PC-9 (cell line): ENCODE measurements at regions not wholly inside any gene's neighbourhood (a gene's known extent, or its start where the extent isn't known, plus 50 kb on each side); places are given as distances from the start of the nearest gene placed in this dataset.

Experiments
- BruUV-seq: library from RNA; stranded (reverse); fragments of 400-500 nt; replicated peaks from 2 replicates; lab custom pipeline; 2021; lab: Mats Ljungman, UMichigan
- CTCF ChIA-PET: fragments of 300-600 bp; sonication (Branson Sonifier 250); formaldehyde crosslinking; loops from one replicate; lab custom pipeline; 2022; ENCODE audit warnings: antibody characterized with exemption; lab: Charles Lee
- POLR2A ChIA-PET: fragments of 300-600 bp; sonication (Branson Sonifier 250); formaldehyde crosslinking; loops from one replicate; lab custom pipeline; 2022; ENCODE audit warnings: antibody characterized with exemption; ENCODE audit not compliant: unreplicated experiment; lab: Charles Lee
- DNase-seq, 2 experiments: peaks; one replicate each; pipeline versions ENCODE4 v3.0.0 to v3.0.0-alpha.2; 2015 to 2022; ENCODE audit warnings: mixed read lengths in 1 of 2
- H2AFZ ChIP-seq: fragments of 200-600 bp; sonication (generic); 2 replicates; pipeline ENCODE4 v1.8.1; 2017; ENCODE audit warnings: antibody characterized with exemption
- H3F3A ChIP-seq: fragments of 200-600 bp; sonication (generic); 2 replicates; pipeline ENCODE4 v1.8.1; 2017; ENCODE audit warnings: antibody characterized with exemption, mild to moderate bottlenecking, low read depth; ENCODE audit not compliant: insufficient read depth
- H3K27ac ChIP-seq: fragments of 200-600 bp; sonication (generic); 2 replicates; pipeline ENCODE4 v1.6.1; 2016; ENCODE audit warnings: mixed run types
- H3K27me3 ChIP-seq: fragments of 200-600 bp; sonication (generic); 2 replicates; pipeline ENCODE4 v1.6.1; 2016; ENCODE audit warnings: low read depth, mixed run types; ENCODE audit not compliant: insufficient read depth
- H3K36me3 ChIP-seq: fragments of 200-600 bp; sonication (generic); 2 replicates; pipeline ENCODE4 v1.6.1; 2016; ENCODE audit warnings: low read depth, mixed run types
- H3K4me1 ChIP-seq: fragments of 200-600 bp; sonication (generic); replicated peaks from 2 replicates; pipeline ENCODE4 v1.6.1; 2016; ENCODE audit warnings: mixed run types; ENCODE audit not compliant: insufficient read depth
- H3K4me2 ChIP-seq: fragments of 200-600 bp; sonication (generic); 2 replicates; pipeline ENCODE4 v1.6.1; 2017; ENCODE audit warnings: mixed run types
- H3K4me3 ChIP-seq: fragments of 200-600 bp; sonication (generic); 2 replicates; pipeline ENCODE4 v1.6.1; 2016; ENCODE audit warnings: mixed run types
- H3K79me2 ChIP-seq: fragments of 200-600 bp; sonication (generic); 2 replicates; pipeline ENCODE4 v1.6.1; 2017; ENCODE audit warnings: low read depth, mixed run types
- H3K9me2 ChIP-seq: fragments of 200-600 bp; sonication (generic); 2 replicates; pipeline ENCODE4 v1.8.1; 2017; ENCODE audit warnings: mild to moderate bottlenecking; ENCODE audit not compliant: insufficient read depth
- H3K9me3 ChIP-seq: fragments of 200-600 bp; sonication (generic); 2 replicates; pipeline ENCODE4 v1.8.1; 2016; ENCODE audit warnings: low read depth; ENCODE audit not compliant: insufficient read depth
- H4K20me1 ChIP-seq: fragments of 200-600 bp; sonication (generic); 2 replicates; pipeline ENCODE4 v1.8.1; 2017; ENCODE audit not compliant: insufficient read depth
- EZH2 ChIP-seq: fragments of 200-600 bp; sonication (generic); IDR thresholded peaks from 2 replicates; pipeline ENCODE4 v1.8.0; 2017; ENCODE audit warnings: antibody characterized with exemption, low read depth
- intact Hi-C: fragments of 100-400 bp; cut with micrococcal nuclease; formaldehyde crosslinking; loops from one replicate; pipeline ENCODE4 v1.10.0; 2022; ENCODE audit not compliant: unreplicated experiment
- TF ChIP-seq, protein P1 (sequence below): fragments of 200-600 bp; sonication (generic); conservative IDR thresholded peaks from 2 replicates; pipeline ENCODE4 v1.6.1; 2017; ENCODE audit warnings: mixed run types, antibody characterized with exemption, mild to moderate bottlenecking, moderate library complexity

DNA sequence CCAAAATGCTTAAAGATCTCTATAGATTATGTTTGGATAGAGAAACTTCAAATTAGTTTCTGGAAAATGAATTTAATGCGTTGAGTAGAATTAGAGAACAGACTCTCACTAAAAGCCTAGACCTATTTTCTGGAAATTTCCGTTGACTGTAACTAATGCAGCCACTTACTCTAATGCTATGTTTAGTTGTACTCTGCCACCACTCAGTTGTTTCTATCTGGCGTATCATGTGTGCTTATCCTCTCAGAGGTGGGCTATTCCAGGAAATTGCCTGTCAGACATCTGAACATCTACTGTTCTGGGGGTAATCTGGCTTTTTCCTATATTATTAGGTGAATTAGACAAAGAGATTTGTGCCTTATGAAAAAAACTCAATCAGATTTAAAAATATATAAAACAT is 347.1 kb upstream of the FSTL5 start:
- no peaks in the 10 kb centered on the region for H3K9me2 ChIP-seq
- intact Hi-C loops: no loop called here
- no peaks in the 10 kb centered on the region for H3K9me3 ChIP-seq
- BruUV-seq: no TSS peak
- CTCF ChIA-PET: no interaction called here
- no peak overlapping the region for H3K27ac ChIP-seq
- H3F3A ChIP-seq: no peaks in the 10 kb centered on the region
- no peak for DNase-seq
- H3K79me2 ChIP-seq: no peaks in the 10 kb centered on the region
- no peak overlapping the region for H2AFZ ChIP-seq
- H3K4me3 ChIP-seq: no peak overlapping the region
- H3K27me3 ChIP-seq: no peaks in the 10 kb centered on the region
- H3K4me1 ChIP-seq: no peaks in the 10 kb centered on the region
- no peaks in the 10 kb centered on the region for H3K36me3 ChIP-seq
- POLR2A ChIA-PET: no interaction called here
- no peaks in the 10 kb centered on the region for H4K20me1 ChIP-seq
- no peak overlapping the region for H3K4me2 ChIP-seq
- TF ChIP-seq EZH2: no peak
- TF ChIP-seq, protein P1, sequence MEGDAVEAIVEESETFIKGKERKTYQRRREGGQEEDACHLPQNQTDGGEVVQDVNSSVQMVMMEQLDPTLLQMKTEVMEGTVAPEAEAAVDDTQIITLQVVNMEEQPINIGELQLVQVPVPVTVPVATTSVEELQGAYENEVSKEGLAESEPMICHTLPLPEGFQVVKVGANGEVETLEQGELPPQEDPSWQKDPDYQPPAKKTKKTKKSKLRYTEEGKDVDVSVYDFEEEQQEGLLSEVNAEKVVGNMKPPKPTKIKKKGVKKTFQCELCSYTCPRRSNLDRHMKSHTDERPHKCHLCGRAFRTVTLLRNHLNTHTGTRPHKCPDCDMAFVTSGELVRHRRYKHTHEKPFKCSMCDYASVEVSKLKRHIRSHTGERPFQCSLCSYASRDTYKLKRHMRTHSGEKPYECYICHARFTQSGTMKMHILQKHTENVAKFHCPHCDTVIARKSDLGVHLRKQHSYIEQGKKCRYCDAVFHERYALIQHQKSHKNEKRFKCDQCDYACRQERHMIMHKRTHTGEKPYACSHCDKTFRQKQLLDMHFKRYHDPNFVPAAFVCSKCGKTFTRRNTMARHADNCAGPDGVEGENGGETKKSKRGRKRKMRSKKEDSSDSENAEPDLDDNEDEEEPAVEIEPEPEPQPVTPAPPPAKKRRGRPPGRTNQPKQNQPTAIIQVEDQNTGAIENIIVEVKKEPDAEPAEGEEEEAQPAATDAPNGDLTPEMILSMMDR: no peak

DNA sequence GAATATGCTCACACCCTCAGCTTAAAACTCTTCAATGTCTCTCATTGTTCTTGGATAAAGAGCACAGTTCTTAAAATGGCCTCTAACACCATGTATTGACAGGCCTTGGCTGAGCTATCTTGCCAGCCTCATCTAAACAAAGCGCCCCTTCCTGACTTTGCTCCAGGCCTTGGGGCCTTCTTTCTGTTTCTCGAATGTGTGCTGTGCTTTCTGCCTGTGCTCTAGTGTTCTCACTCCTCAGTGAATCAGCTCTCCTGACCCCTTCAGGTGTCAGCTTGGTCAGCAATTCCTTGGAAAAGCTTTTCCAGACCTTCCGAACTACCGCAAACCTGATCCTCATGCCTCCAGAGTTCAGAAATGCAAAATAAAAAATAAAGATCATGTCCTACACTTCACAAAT is 346.3 kb upstream of the FSTL5 start:
- Histone ChIP-seq H3K27ac (no peak overlapping the region), H3K4me2 (no peak overlapping the region), H3F3A (no peaks in the 10 kb centered on the region), H3K9me2 (no peaks in the 10 kb centered on the region), H3K27me3 (no peaks in the 10 kb centered on the region), H4K20me1 (no peaks in the 10 kb centered on the region), H3K9me3 (no peaks in the 10 kb centered on the region), H3K4me1 (no peaks in the 10 kb centered on the region), H3K36me3 (no peaks in the 10 kb centered on the region), H3K4me3 (no peak overlapping the region), H2AFZ (no peak overlapping the region), H3K79me2 (no peaks in the 10 kb centered on the region)
- ChIA-PET POLR2A (no interaction called here), CTCF (no interaction called here)
- no peak for DNase-seq
- no TSS peak for BruUV-seq
- intact Hi-C loops: no loop called here
- TF ChIP-seq EZH2: no peak
- TF ChIP-seq, protein P1: no peak

GRCh38 chr4:162509333-162509732 is 345.5 kb upstream of the FSTL5 start:
- TF ChIP-seq, protein P1: no peak
- no peak for TF ChIP-seq EZH2
- DNase-seq: no peak
- no TSS peak for BruUV-seq
- ChIA-PET CTCF (no interaction called here), POLR2A (no interaction called here)
- intact Hi-C loops: no loop called here
- no peak overlapping the region for H3K27ac ChIP-seq
- H3K4me1 ChIP-seq: no peaks in the 10 kb centered on the region
- H3K9me3 ChIP-seq: no peaks in the 10 kb centered on the region
- H2AFZ ChIP-seq: no peak overlapping the region
- no peaks in the 10 kb centered on the region for H3K9me2 ChIP-seq
- no peak overlapping the region for H3K4me2 ChIP-seq
- no peaks in the 10 kb centered on the region for H4K20me1 ChIP-seq
- no peaks in the 10 kb centered on the region for H3F3A ChIP-seq
- H3K36me3 ChIP-seq: no peaks in the 10 kb centered on the region
- no peaks in the 10 kb centered on the region for H3K79me2 ChIP-seq
- no peaks in the 10 kb centered on the region for H3K27me3 ChIP-seq
- no peak overlapping the region for H3K4me3 ChIP-seq
